GM18909 (cell line): ENCODE measurements at regions not wholly inside any gene's neighbourhood (a gene's known extent, or its start where the extent isn't known, plus 50 kb on each side); places are given as distances from the start of the nearest gene placed in this dataset.

Source experiments
- ATAC-seq: cut with Tn5 transposase; IDR thresholded peaks from one replicate; pipeline ENCODE4 v1.9.1; 2021; ENCODE audit warnings: mild to moderate bottlenecking; ENCODE audit not compliant: unreplicated experiment, poor library complexity

DNA sequence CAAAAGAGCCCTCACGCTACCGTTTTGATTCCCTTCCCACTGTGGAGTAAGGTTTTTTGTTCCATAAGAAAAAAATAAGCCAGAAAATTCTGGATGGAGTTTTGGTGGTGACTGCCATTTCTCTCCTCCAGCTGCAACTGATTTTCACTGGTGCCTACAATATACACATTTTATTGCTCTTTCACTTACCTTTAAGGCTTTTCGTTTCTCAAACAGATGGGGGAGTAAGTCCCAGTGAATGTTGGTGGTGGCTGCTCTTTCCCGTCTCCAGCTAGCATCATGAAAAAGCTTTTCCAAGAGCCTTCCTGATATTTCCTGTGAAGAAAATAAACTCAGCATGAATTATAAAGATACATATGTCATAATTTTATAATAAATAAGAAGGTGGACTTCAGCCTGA lies 932.5 kb upstream of the PIK3C3 start:
- ATAC-seq = no peak

- ATAC-seq = no peak
These were observed 933.9 kb upstream of the PIK3C3 start for GRCh38 chr18:41021089-41021488.

DNA sequence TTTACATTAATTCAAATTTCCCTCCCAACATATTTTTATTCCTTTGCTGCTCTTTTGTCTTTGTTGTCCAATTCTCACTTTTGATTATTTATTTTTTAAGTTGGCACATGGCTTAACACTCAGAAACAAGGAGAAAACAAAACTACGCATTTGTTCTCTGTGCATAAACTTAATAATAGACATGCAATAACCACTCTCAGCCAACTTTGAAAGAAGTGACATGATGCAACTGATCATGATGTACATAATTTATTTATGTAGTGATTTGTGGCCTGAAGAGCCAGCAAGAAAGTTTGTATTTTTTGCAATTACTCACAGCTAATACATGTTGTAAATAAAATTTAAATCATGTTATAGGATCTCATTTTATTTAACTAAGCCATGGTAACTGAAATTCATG lies 942.8 kb upstream of the PIK3C3 start:
- no peak for ATAC-seq

DNA sequence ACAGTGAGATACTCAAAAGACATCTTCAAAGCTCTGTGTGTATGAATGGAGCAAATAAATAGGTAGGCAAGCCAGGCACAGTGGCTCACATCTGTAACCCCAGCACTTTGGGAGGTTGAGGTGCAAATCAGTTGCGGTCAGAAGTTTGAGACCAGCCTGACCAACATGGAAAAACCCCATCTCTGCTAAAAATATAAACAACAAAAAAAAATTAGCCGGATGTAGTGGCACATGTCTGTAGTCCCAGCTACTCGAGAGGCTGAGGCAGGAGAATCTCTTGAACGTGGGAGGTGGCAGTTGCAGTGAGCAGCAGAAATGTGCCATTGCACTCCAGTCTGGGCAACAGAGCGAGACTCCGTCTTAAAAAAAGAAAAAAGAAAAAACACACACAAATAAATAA lies 945.1 kb upstream of the PIK3C3 start:
- no peak for ATAC-seq

GRCh38 chr18:41004324-41004723 lies 950.7 kb upstream of the PIK3C3 start:
- no peak for ATAC-seq

DNA sequence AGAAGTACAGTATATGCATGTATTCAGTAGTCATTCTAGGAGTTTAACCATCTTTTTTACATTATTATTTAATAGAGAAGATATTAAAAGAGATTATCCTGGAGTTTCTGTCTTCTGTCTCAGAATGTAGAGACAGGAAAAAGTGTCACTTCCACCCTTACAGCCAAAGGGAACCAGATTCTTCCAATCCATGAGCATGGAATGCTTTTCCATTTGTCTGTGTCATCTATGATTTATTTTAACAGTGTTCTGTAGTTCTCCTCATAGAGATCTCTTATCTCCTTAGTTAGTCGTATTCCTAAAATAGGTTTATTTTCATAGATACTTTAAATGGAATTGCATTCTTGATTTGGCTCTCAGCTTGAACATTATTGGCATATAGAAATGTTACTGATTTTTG lies 959.5 kb upstream of the PIK3C3 start:
- no peak for ATAC-seq

DNA sequence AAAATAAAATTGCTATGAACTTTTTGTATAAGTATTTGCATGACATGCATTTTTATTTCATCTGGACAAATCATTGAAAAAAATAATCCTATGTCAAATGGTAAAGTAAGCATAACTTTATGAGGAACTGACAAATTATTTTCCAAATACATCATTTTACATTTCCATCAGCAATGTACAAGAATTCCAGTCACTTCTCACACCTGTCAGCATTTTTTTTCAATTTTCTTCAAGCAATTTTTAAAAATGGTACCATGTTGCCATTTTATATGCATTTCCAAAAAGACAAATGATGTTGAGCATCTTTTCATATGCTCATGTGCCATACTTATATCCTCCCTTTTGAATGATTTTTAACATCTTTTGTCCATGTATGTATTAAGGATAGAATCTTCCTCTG lies 961.7 kb upstream of the PIK3C3 start:
- no peak for ATAC-seq

DNA sequence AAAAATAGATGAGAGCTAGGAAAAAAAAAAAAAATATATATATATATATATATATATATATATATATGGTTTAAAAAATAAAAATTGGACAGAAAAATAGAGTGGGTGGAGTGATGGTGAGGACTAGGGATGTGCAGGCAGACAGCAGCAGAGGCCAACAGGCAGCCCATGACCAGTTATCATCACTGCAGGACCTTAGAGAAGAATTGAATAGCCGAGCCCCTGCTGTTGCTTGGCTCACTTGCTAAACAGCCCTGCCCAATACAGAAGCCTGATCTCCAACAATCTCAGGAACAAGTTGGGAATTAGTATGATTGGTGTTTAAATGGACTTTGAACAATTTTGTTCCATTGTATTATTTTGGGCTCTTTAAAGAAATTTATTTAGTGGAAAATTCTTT lies 967.5 kb upstream of the PIK3C3 start:
- no peak for ATAC-seq

DNA sequence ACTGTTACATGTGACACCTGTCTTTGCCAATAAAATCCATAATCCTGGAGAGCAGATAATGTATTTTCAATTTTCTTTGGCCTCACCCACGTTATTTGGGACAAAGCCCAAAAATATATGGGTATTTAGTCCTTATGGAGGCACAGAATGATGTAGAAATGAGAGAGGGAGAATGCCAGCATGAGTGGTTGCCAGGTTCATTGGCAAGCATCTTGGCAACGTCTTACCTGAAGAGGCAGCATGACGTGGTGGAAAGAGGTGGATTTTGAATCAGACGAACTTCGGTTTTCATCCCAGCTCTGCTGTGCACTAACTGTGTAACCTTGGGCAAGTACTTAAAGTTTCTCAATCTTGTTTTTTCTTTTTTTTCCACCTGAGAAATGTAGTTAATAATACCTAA lies 969.6 kb upstream of the PIK3C3 start:
- no peak for ATAC-seq

DNA sequence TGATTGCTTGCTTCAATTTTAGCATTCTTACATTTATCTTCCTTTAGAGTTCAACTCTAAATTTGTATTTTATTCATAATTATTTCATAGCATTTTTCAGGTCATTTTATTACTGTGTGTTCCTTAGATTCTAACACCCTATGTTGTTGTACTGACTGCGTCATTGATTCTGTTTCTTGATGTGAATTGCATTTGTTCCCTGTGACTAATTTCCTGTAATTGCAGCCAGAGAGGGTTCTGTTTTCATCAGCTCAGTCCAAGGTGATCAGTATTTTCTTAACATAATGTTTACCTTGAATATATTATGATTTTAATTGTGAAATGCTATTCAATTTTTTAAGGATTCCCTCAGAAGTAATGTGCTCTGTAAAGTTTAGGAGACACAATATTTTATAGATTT lies 970.2 kb upstream of the PIK3C3 start:
- ATAC-seq = no peak

DNA sequence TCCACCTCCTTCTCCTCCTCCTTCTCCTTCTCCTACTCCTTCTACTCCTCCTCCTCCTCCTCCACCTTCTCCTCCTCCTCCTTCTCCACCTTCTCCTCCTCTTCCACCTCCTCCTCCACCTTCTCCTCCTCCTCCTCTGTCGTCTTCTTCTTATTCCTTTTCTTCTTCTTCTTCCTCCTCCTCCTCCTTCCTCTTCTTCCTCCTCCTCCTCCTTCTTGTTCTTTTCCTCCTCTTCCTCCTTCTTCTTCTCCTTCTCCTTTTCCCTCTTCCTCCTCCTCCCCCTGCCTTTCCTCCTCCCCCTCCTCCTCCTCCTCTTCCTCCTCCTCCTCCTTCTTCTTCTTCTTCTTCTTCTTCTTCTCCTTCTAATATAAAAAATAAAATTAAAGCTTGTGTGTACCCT lies 971.2 kb upstream of the PIK3C3 start:
- ATAC-seq = no peak

GRCh38 chr18:40980171-40980570 lies 974.9 kb upstream of the PIK3C3 start:
- no peak for ATAC-seq

GRCh38 chr18:40976050-40976449 lies 979.0 kb upstream of the PIK3C3 start:
- ATAC-seq = no peak

DNA sequence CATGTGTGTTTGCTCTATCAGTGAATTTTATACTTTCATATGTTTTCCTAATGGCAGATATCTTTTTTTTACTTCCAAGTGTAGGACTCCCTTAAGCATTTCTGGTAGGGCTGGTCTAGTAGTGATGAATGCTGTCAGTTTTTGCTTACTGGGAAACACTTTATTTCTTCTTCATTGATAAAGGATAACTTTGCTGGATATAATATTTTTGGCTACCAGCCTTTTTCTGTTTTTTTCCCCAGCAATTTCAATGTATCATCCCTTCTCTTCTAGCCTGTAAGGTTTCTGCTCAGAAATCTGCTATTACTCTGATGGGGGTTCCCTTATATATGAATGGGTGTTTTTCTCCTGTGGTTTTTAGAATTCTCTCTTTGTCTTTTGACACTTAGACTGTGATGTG lies 980.6 kb upstream of the PIK3C3 start:
- ATAC-seq = no peak

- ATAC-seq = no peak
These were observed 992.2 kb upstream of the PIK3C3 start for GRCh38 chr18:40962784-40963183.

DNA sequence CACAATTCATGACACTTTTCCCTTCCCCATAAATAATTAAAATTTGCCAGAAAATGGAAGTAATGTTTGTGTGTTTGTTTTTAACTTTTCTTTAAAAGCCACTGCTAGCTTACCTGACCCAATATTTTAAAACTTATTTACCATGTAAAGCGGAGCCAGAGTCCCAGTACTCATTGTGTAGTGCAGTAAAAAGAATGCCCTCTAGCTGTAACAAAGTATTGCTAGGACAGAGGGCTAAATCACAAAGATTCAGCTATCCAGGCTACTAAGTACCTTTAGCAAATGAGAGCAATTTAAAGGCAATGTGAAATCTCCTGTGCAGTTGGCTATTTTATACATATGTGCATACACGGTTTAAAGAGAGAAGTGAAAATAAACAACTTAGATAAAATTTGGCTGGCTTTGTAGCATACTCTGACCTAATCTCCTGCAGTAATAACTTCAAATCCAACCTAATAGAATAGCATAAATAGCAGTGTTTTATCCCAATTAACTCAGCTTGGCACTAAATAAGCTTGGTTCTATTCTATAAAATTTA lies 997.4 kb upstream of the PIK3C3 start:
- no peak for ATAC-seq

DNA sequence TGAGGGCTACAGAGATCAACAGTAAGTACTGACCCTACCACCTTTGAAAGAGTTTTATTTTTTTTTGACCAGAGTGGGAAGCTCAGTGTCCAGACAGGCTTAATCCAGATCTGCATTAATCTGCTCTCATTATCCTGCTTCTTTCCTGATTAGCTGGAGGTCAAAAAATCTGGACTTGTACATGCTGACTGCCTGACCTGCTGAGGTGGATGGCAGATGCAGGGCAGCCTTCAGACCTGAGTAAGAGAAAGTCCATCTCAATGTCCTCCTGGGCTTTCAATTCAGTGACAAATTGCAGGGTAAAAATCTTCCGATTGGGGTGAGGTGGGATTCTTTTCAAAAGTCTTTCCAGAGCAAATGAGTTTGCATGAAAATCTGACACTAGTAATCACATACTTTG lies 998.8 kb upstream of the PIK3C3 start:
- no peak for ATAC-seq

DNA sequence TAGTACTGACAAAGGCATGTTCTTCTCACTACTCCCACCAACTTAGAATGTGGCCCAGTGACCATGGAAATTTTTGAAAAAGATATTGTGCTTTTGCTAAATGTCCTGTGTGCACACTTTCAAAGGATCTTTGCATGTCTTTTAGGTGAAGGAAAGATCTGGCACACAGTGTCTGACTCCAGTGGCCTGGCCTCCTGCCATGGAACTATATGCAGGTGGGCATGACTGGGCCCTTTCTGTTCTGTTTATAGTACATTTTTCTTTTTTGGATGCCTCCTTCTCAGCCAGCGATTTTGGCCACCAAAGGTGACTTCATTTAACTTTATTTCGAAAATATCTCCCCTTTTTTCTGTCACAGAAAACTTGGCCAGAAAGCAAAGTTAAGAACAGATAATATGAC lies 999.7 kb upstream of the PIK3C3 start:
- no peak for ATAC-seq

DNA sequence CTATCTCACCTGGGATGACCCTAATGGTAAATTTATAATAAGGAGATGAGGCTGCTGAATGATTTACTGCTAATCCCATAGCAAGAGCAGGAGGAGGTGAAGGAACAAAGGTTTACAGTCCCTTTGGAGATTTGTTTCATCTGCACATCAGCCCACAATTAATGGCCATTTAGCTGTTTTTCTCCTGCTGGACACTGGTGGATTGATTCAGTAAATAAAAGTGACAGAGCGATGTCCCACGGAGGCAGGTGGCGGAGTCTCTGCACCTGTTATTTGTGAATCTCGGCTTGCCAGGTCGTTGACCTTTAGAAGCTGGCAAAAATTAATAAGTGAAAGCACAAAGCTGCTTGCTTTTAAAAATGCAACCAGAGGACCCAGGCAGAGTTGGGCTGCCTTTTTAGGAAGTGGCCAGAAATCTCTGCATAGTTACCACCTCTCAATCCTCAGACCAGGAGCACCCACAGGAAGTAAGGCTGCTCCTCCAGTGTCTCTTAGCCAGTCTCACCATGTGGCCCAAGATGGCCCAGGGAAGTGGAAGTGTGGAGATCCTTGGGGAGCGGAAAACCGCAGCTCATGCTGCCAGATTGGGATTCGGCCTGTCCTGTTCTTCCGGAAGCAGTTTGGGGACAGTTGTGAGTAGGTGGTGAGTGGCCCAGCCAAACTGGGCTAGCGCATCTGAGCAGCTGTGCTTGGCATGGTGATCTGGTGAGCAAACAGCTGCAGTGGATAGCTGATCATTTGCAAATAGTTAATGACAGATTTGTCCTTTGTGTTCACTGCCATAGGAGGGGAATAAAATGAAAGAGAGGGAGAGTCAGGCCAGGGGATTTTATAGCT lies 1005.7 kb upstream of the PIK3C3 start:
- no peak for ATAC-seq

GRCh38 chr18:40944576-40944975 lies 1010.5 kb upstream of the PIK3C3 start:
- ATAC-seq = no peak

DNA sequence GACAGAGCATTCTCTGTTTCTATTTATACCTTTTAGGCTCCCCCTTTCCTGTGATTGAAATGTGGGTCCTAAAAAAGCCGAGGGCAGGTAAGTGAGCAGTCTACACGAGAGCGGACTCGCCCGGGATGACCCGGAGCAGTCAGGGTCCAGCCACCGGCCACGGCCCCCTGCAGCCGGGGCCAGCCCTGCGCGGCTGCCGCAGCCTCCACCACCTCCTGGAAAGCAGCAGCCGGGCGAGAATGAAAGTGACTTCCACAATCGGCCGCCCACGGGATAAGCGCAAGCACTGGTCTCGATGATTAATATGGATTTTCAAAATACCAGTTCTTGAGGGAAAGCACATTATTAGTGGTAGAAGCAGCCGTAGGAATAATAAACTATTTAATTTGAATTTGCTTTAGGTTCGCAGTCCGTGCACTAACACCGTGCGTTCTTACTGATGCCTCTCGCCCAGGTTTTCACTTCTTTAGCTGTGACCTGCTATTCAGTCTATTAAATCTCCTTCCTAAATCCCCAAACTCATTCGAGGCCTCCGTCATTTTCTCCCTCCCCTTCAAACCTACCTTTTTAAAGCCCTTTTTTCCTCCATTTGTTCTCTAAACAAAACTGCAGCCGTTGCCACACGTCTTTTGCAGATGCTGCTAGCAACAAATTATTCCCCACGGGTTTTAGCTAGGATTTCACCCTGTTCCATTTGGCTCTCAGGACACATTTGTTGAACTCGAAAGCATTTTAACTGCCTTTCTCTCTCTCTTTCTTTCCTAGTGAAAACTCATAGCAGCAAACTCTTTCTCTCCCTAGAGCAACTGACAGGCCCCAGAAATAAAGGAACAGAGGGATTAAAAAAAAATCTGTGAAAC lies 1015.1 kb upstream of the PIK3C3 start:
- no peak for ATAC-seq
